H9 (cell line): ENCODE measurements at regions not wholly inside any gene's neighbourhood (a gene's known extent, or its start where the extent isn't known, plus 50 kb on each side); places are given as distances from the start of the nearest gene placed in this dataset.

Experiments used
- DNase-seq: peaks from one replicate; pipeline ENCODE4 v3.0.0-alpha.2; 2017
- H2AFZ ChIP-seq: one replicate; pipeline ENCODE4 v1.6.1; 2013; ENCODE audit warnings: mild to moderate bottlenecking, low read length, control low read depth, moderate library complexity
- H2AK5ac ChIP-seq: 2 replicates; pipeline ENCODE4 v1.6.1; 2013; ENCODE audit warnings: low read length, control low read depth, mixed read lengths; ENCODE audit not compliant: insufficient read length
- H2BK120ac ChIP-seq: one replicate; pipeline ENCODE4 v1.6.1; 2013; ENCODE audit warnings: low read depth, mild to moderate bottlenecking, low read length, control low read depth, inconsistent platforms; ENCODE audit not compliant: poor library complexity, severe bottlenecking
- H2BK12ac ChIP-seq: 2 replicates; pipeline ENCODE4 v1.6.1; 2013; ENCODE audit warnings: low read length, control low read depth, mixed read lengths, low read depth; ENCODE audit not compliant: insufficient read length
- H2BK15ac ChIP-seq: 2 replicates; pipeline ENCODE4 v1.6.1; 2013; ENCODE audit warnings: low read depth, low read length, control low read depth
- H2BK20ac ChIP-seq: one replicate; pipeline ENCODE4 v1.6.1; 2013; ENCODE audit warnings: low read depth, mild to moderate bottlenecking, low read length, control low read depth, inconsistent platforms; ENCODE audit not compliant: poor library complexity, severe bottlenecking
- H2BK5ac ChIP-seq: 2 replicates; pipeline ENCODE4 v1.6.1; 2013; ENCODE audit warnings: low read length, control low read depth, mixed read lengths; ENCODE audit not compliant: insufficient read length
- H3K14ac ChIP-seq: 2 replicates; pipeline ENCODE4 v1.6.1; 2013; ENCODE audit warnings: low read length, control low read depth; ENCODE audit not compliant: insufficient read depth
- H3K18ac ChIP-seq: 2 replicates; pipeline ENCODE4 v1.6.1; 2013; ENCODE audit warnings: low read depth, mild to moderate bottlenecking, mixed read lengths, low read length, control low read depth; ENCODE audit not compliant: insufficient read length
- H3K23ac ChIP-seq: 2 replicates; pipeline ENCODE4 v1.6.1; 2013; ENCODE audit warnings: low read length, control low read depth, mixed read lengths, low read depth; ENCODE audit not compliant: insufficient read length
- H3K23me2 ChIP-seq: 2 replicates; pipeline ENCODE4 v1.6.1; 2013; ENCODE audit warnings: low read depth, mild to moderate bottlenecking, mixed read lengths, low read length, control low read depth; ENCODE audit not compliant: insufficient read length, poor library complexity, severe bottlenecking
- H3K27ac ChIP-seq: 2 replicates; pipeline ENCODE4 v1.5.1; 2013; ENCODE audit warnings: low read length, control low read depth, mixed read lengths, low read depth; ENCODE audit not compliant: insufficient read length
- H3K27me3 ChIP-seq: 2 replicates; pipeline ENCODE4 v1.6.1; 2013; ENCODE audit warnings: low read length, control low read depth, inconsistent platforms; ENCODE audit not compliant: insufficient read depth
- H3K4ac ChIP-seq: 2 replicates; pipeline ENCODE4 v1.6.1; 2013; ENCODE audit warnings: low read depth, mild to moderate bottlenecking, control low read depth, inconsistent platforms, low read length, moderate library complexity
- H3K4me1 ChIP-seq: 2 replicates; pipeline ENCODE4 v1.6.1; 2013; ENCODE audit warnings: low read length, control low read depth, inconsistent platforms; ENCODE audit not compliant: insufficient read depth
- H3K4me2 ChIP-seq: 2 replicates; pipeline ENCODE4 v1.6.1; 2013; ENCODE audit warnings: low read length, control low read depth, mixed read lengths; ENCODE audit not compliant: insufficient read length, insufficient read depth
- H3K56ac ChIP-seq: 2 replicates; pipeline ENCODE4 v1.6.1; 2013; ENCODE audit warnings: low read depth, mild to moderate bottlenecking, mixed read lengths, low read length, control low read depth; ENCODE audit not compliant: insufficient read length
- H3K79me1 ChIP-seq: 2 replicates; pipeline ENCODE4 v1.6.1; 2013; ENCODE audit warnings: low read depth, mild to moderate bottlenecking, moderate library complexity, low read length, control low read depth, inconsistent platforms; ENCODE audit not compliant: insufficient read depth, poor library complexity, severe bottlenecking
- H3K79me2 ChIP-seq: 2 replicates; pipeline ENCODE4 v1.6.1; 2013; ENCODE audit warnings: low read length, control low read depth, inconsistent platforms; ENCODE audit not compliant: insufficient read depth
- H3K9ac ChIP-seq: 2 replicates; pipeline ENCODE4 v1.6.1; 2013; ENCODE audit warnings: low read length, control low read depth, mixed read lengths; ENCODE audit not compliant: insufficient read length; ENCODE audit errors: extremely low read depth
- H3K9me3 ChIP-seq: one replicate; pipeline ENCODE4 v1.6.1; 2013; ENCODE audit warnings: low read depth, low read length, inconsistent platforms; ENCODE audit not compliant: control insufficient read depth
- H3T11ph ChIP-seq: one replicate; pipeline ENCODE4 v1.6.1; 2013; ENCODE audit warnings: mild to moderate bottlenecking, low read length, control low read depth, inconsistent platforms
- H4K20me1 ChIP-seq: one replicate; pipeline ENCODE4 v1.6.1; 2013; ENCODE audit not compliant: control insufficient read depth, insufficient read length, insufficient read depth
- H4K5ac ChIP-seq: 2 replicates; pipeline ENCODE4 v1.6.1; 2013; ENCODE audit warnings: low read depth, mild to moderate bottlenecking, mixed read lengths, low read length, control low read depth; ENCODE audit not compliant: insufficient read length
- H4K8ac ChIP-seq: replicated peaks from 2 replicates; pipeline ENCODE4 v1.6.1; 2013; ENCODE audit warnings: low read length, control low read depth, mixed read lengths, low read depth; ENCODE audit not compliant: insufficient read length
- H4K91ac ChIP-seq: 2 replicates; pipeline ENCODE4 v1.6.1; 2013; ENCODE audit warnings: low read depth, mild to moderate bottlenecking, moderate library complexity, mixed read lengths, low read length, control low read depth; ENCODE audit not compliant: insufficient read length
- H3K27ac Mint-ChIP-seq, 3 experiments: 2 replicates in 2 of 3; 3 replicates in 1 of 3; pipeline ENCODE4 v1.8.0; 2020 to 2021; ENCODE audit warnings: mixed read lengths in 3 of 3, mild to moderate bottlenecking in 1 of 3, moderate library complexity in 1 of 3
- H3K27me3 Mint-ChIP-seq: 2 replicates; pipeline ENCODE4 v1.8.0; 2021; ENCODE audit warnings: low read depth, mild to moderate bottlenecking, moderate library complexity, mixed read lengths
- H3K36me3 Mint-ChIP-seq, 3 experiments: 2 replicates in 2 of 3; 3 replicates in 1 of 3; pipeline ENCODE4 v1.8.0; 2020 to 2021; ENCODE audit warnings: low read depth in 3 of 3, mixed read lengths in 3 of 3; ENCODE audit not compliant: insufficient read depth in 1 of 3
- H3K4me1 Mint-ChIP-seq, 2 experiments: 2 replicates each; pipeline ENCODE4 v1.8.0; 2020; ENCODE audit warnings: mixed read lengths in 2 of 2
- H3K4me3 Mint-ChIP-seq, 2 experiments: 2 replicates in 1 of 2; 3 replicates in 1 of 2; pipeline ENCODE4 v1.8.0; 2020 to 2021; ENCODE audit warnings: mild to moderate bottlenecking in 2 of 2, mixed read lengths in 2 of 2, moderate library complexity in 1 of 2
- H3K9me3 Mint-ChIP-seq, 2 experiments: 2 replicates in 1 of 2; 3 replicates in 1 of 2; pipeline ENCODE4 v1.8.0; 2020; ENCODE audit warnings: mild to moderate bottlenecking in 2 of 2, mixed read lengths in 2 of 2, moderate library complexity in 1 of 2
- WGBS: extraction: QIAGEN DNeasy Blood & Tissue Kit; methylation state at CpG from one replicate; pipeline ENCODE4 v1.1.7; 2013; ENCODE audit warnings: missing lambda C conversion rate, low lambda C conversion rate, mixed read lengths; ENCODE audit not compliant: insufficient read length; ENCODE audit errors: extremely low coverage; 5-methylcytosine and 5-hydroxymethylcytosine counted together
- TF ChIP-seq, protein P1 (sequence below): fragments of 200-600 bp; sonication (generic); conservative IDR thresholded peaks from 3 replicates; pipeline ENCODE4 v1.8.0; 2021; ENCODE audit warnings: antibody characterized with exemption, mild to moderate bottlenecking

DNA sequence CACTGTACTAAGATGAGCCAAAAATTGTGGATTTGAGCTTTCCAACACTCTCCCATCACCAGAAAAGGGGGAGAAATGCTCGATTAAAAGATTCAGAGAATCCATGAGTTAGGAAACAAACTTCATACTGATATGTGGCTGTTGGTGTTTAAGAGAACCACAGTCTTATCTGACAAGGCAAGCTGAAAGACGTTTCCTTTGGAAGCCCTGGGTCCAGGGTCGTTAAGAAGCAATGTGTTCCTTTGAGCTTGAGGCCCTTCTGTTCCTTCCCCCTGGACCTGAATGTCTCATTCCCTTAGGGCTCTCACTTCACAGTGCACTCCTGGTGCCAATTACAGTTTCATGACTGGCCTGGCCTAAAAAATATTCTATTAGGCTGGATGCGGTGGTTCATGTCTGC lies 524.8 kb upstream of the PPP2R3A start:
- TF ChIP-seq, protein P1, sequence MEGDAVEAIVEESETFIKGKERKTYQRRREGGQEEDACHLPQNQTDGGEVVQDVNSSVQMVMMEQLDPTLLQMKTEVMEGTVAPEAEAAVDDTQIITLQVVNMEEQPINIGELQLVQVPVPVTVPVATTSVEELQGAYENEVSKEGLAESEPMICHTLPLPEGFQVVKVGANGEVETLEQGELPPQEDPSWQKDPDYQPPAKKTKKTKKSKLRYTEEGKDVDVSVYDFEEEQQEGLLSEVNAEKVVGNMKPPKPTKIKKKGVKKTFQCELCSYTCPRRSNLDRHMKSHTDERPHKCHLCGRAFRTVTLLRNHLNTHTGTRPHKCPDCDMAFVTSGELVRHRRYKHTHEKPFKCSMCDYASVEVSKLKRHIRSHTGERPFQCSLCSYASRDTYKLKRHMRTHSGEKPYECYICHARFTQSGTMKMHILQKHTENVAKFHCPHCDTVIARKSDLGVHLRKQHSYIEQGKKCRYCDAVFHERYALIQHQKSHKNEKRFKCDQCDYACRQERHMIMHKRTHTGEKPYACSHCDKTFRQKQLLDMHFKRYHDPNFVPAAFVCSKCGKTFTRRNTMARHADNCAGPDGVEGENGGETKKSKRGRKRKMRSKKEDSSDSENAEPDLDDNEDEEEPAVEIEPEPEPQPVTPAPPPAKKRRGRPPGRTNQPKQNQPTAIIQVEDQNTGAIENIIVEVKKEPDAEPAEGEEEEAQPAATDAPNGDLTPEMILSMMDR, result no peak
- H3K23me2 ChIP-seq, result no peaks in the 10 kb centered on the region
- peaks cover 3 to 4% (median 4%) of the 10 kb centered on the region in 3 experiments; a peak in 4 of 7 replicates for H3K36me3 Mint-ChIP-seq
- H4K91ac ChIP-seq, result no peak overlapping the region
- DNase-seq, result no peak
- no CpG with 5 or more reads among the region's 4 CpGs for WGBS
- H2BK12ac ChIP-seq, result no peak overlapping the region
- no peak overlapping the region for H3T11ph ChIP-seq
- H3K79me1 ChIP-seq, result no peaks in the 10 kb centered on the region
- H2AFZ ChIP-seq, result peak overlapping the region; percentile 4
- no peaks in the 10 kb centered on the region for H3K9me3 ChIP-seq
- no peak overlapping the region for H3K4me2 ChIP-seq
- H4K8ac ChIP-seq, result no peak overlapping the region
- H3K9ac ChIP-seq, result no peak overlapping the region
- no peaks in the 10 kb centered on the region for H3K79me2 ChIP-seq
- no peaks in the 10 kb centered on the region for H3K27me3 ChIP-seq
- H4K20me1 ChIP-seq, result no peaks in the 10 kb centered on the region
- no peaks in the 10 kb centered on the region; the same call in 1 of the 2 replicates for H3K27me3 Mint-ChIP-seq
- H3K56ac ChIP-seq, result no peak overlapping the region
- H2BK5ac ChIP-seq, result no peak overlapping the region
- H3K27ac ChIP-seq, result no peak overlapping the region
- H2AK5ac ChIP-seq, result no peak overlapping the region
- no peak overlapping the region for H2BK20ac ChIP-seq
- H3K4ac ChIP-seq, result no peak overlapping the region
- no peak overlapping the region for H3K23ac ChIP-seq
- H2BK120ac ChIP-seq, result no peak overlapping the region
- H2BK15ac ChIP-seq, result no peak overlapping the region
- no peak overlapping the region for H3K27ac Mint-ChIP-seq
- H3K14ac ChIP-seq, result no peak overlapping the region
- H3K4me1 ChIP-seq, result no peaks in the 10 kb centered on the region
- no peak overlapping the region for H4K5ac ChIP-seq
- peaks cover 4 to 5% of the 10 kb centered on the region in 2 experiments; a peak in 2 of 5 replicates for H3K9me3 Mint-ChIP-seq
- no peak overlapping the region for H3K18ac ChIP-seq
- no peak overlapping the region for H3K4me3 Mint-ChIP-seq
- H3K4me1 Mint-ChIP-seq, result peaks cover 10 to 15% of the 10 kb centered on the region in 2 experiments; a peak in 3 of 4 replicates
